Loucy (cell line): ENCODE measurements at regions not wholly inside any gene's neighbourhood (a gene's known extent, or its start where the extent isn't known, plus 50 kb on each side); places are given as distances from the start of the nearest gene placed in this dataset.

Experiments
- H2AFZ ChIP-seq: fragments of 200-600 bp; sonication (generic); 2 replicates; pipeline ENCODE4 v1.6.0; 2016; ENCODE audit warnings: antibody characterized with exemption, mild to moderate bottlenecking, low read length, moderate library complexity
- H3F3A ChIP-seq: fragments of 200-600 bp; 2 replicates; pipeline ENCODE4 v1.6.0; 2016; ENCODE audit warnings: antibody characterized with exemption, low read depth, mild to moderate bottlenecking
- H3K27me3 ChIP-seq: fragments of 200-600 bp; sonication (generic); 2 replicates; pipeline ENCODE4 v1.6.1; 2014; ENCODE audit warnings: low read length, mild to moderate bottlenecking; ENCODE audit not compliant: insufficient read depth, poor library complexity, severe bottlenecking
- H3K36me3 ChIP-seq: fragments of 200-600 bp; sonication (generic); 2 replicates; pipeline ENCODE4 v1.6.1; 2016; ENCODE audit warnings: low read length; ENCODE audit not compliant: insufficient read depth
- H3K4me1 ChIP-seq: fragments of 200-600 bp; sonication (generic); 2 replicates; pipeline ENCODE4 v1.5.1; 2014; ENCODE audit warnings: low read length, mild to moderate bottlenecking; ENCODE audit not compliant: insufficient read depth, poor library complexity, severe bottlenecking
- H3K4me2 ChIP-seq: fragments of 200-600 bp; sonication (generic); 2 replicates; pipeline ENCODE4 v1.6.0; 2014; ENCODE audit warnings: antibody characterized with exemption, low read length, low read depth, mild to moderate bottlenecking; ENCODE audit not compliant: poor library complexity, severe bottlenecking
- H3K4me3 ChIP-seq: fragments of 200-600 bp; sonication (generic); 2 replicates; pipeline ENCODE4 v1.5.1; 2014; ENCODE audit warnings: low read length, mild to moderate bottlenecking, mixed read lengths; ENCODE audit not compliant: poor library complexity, severe bottlenecking
- H3K79me2 ChIP-seq: fragments of 200-600 bp; sonication (generic); 2 replicates; pipeline ENCODE4 v1.6.1; 2014; ENCODE audit warnings: low read length; ENCODE audit not compliant: insufficient read depth
- H3K9ac ChIP-seq: fragments of 200-600 bp; sonication (generic); 2 replicates; pipeline ENCODE4 v1.6.0; 2014; ENCODE audit warnings: mild to moderate bottlenecking, low read depth, low read length, moderate library complexity; ENCODE audit not compliant: poor library complexity, severe bottlenecking
- H3K9me2 ChIP-seq: fragments of 200-600 bp; sonication (generic); replicated peaks from 2 replicates; pipeline ENCODE4 v1.6.1; 2016; ENCODE audit warnings: low read depth, low read length, mixed read lengths
- H3K9me3 ChIP-seq: fragments of 200-600 bp; sonication (generic); 2 replicates; pipeline ENCODE4 v1.6.1; 2014; ENCODE audit warnings: mild to moderate bottlenecking, antibody characterized with exemption, low read length, low read depth; ENCODE audit not compliant: insufficient read depth
- H4K20me1 ChIP-seq: fragments of 200-600 bp; sonication (generic); 2 replicates; pipeline ENCODE4 v1.6.0; 2014; ENCODE audit warnings: antibody characterized with exemption, low read length, mild to moderate bottlenecking; ENCODE audit not compliant: insufficient read depth, poor library complexity, severe bottlenecking
- EZH2phosphoT487 ChIP-seq: fragments of 200-600 bp; IDR thresholded peaks from 2 replicates; pipeline ENCODE4 v1.6.1; 2018; ENCODE audit warnings: antibody characterized with exemption, mild to moderate bottlenecking, moderate library complexity, borderline replicate concordance
- TF ChIP-seq, protein P1 (sequence below): fragments of 200-600 bp; sonication (generic); conservative IDR thresholded peaks from 2 replicates; pipeline ENCODE4 v1.5.1; 2014; ENCODE audit warnings: mild to moderate bottlenecking, antibody characterized with exemption, low read length

- Histone ChIP-seq H3K4me1 (no peaks in the 10 kb centered on the region), H3F3A (no peaks in the 10 kb centered on the region), H3K9me3 (0 out of 2 replicates have a peak, but pooled peaks cover 1% of the 10 kb centered on the region), H2AFZ (no peak overlapping the region), H3K9me2 (no peaks in the 10 kb centered on the region), H4K20me1 (no peaks in the 10 kb centered on the region), H3K36me3 (no peaks in the 10 kb centered on the region), H3K4me3 (no peak overlapping the region), H3K9ac (no peak overlapping the region), H3K79me2 (no peaks in the 10 kb centered on the region), H3K27me3 (no peaks in the 10 kb centered on the region), H3K4me2 (no peak overlapping the region)
- no peak for TF ChIP-seq EZH2phosphoT487
- TF ChIP-seq, protein P1, sequence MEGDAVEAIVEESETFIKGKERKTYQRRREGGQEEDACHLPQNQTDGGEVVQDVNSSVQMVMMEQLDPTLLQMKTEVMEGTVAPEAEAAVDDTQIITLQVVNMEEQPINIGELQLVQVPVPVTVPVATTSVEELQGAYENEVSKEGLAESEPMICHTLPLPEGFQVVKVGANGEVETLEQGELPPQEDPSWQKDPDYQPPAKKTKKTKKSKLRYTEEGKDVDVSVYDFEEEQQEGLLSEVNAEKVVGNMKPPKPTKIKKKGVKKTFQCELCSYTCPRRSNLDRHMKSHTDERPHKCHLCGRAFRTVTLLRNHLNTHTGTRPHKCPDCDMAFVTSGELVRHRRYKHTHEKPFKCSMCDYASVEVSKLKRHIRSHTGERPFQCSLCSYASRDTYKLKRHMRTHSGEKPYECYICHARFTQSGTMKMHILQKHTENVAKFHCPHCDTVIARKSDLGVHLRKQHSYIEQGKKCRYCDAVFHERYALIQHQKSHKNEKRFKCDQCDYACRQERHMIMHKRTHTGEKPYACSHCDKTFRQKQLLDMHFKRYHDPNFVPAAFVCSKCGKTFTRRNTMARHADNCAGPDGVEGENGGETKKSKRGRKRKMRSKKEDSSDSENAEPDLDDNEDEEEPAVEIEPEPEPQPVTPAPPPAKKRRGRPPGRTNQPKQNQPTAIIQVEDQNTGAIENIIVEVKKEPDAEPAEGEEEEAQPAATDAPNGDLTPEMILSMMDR, result no peak
Observed at GRCh38 chr4:89371614-89372013, 64.0 kb upstream of the GPRIN3 start.

DNA sequence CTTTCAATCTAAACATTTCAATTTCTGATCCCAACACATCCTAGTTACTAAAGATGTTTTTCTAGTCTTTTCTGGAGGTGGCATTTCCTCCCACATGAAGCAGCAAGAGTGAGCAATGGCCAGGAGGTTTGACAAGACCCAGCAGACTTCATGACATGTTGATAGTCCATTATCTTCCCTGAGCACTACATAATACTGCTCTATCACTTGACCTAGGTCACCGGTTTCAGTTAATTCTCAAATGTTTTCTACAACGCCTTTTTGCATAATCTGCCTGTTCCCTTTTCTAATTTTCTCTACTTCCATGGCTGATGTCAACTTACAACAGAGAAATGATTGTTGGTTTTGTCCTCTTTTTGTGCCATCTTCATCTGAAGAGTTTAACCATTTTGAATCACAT lies 62.0 kb upstream of the GPRIN3 start:
- no peaks in the 10 kb centered on the region for H3K9me2 ChIP-seq
- H3K4me2 ChIP-seq, result no peak overlapping the region
- no peaks in the 10 kb centered on the region for H3K79me2 ChIP-seq
- no peaks in the 10 kb centered on the region for H3K36me3 ChIP-seq
- H3K4me1 ChIP-seq, result no peaks in the 10 kb centered on the region
- H3K4me3 ChIP-seq, result no peak overlapping the region
- H2AFZ ChIP-seq, result no peak overlapping the region
- H3F3A ChIP-seq, result no peaks in the 10 kb centered on the region
- TF ChIP-seq, protein P1, result no peak
- no peak for TF ChIP-seq EZH2phosphoT487
- no peak overlapping the region for H3K9ac ChIP-seq
- H3K27me3 ChIP-seq, result no peaks in the 10 kb centered on the region
- H4K20me1 ChIP-seq, result no peaks in the 10 kb centered on the region
- 0 out of 2 replicates have a peak, but pooled peaks cover 3% of the 10 kb centered on the region for H3K9me3 ChIP-seq

- Histone ChIP-seq H2AFZ (no peak overlapping the region), H3K4me2 (no peak overlapping the region), H3K27me3 (no peaks in the 10 kb centered on the region), H4K20me1 (no peaks in the 10 kb centered on the region), H3K9ac (no peak overlapping the region), H3K79me2 (no peaks in the 10 kb centered on the region), H3K4me1 (no peaks in the 10 kb centered on the region), H3F3A (no peaks in the 10 kb centered on the region), H3K9me3 (0 out of 2 replicates have a peak, but pooled peaks cover 3% of the 10 kb centered on the region), H3K36me3 (no peaks in the 10 kb centered on the region), H3K4me3 (no peak overlapping the region), H3K9me2 (no peaks in the 10 kb centered on the region)
- TF ChIP-seq, protein P1, result no peak
- no peak for TF ChIP-seq EZH2phosphoT487
Observed at GRCh38 chr4:89368861-89369260, 61.3 kb upstream of the GPRIN3 start.
